Esophagus muscularis mucosa (tissue), 4 donors: ENCODE measurements at regions not wholly inside any gene's neighbourhood (a gene's known extent, or its start where the extent isn't known, plus 50 kb on each side); places are given as distances from the start of the nearest gene placed in this dataset.
"Not testable (repeated sequence)": the region's sequence is repeated elsewhere in the genome, so short reads cannot be mapped to it uniquely, and the experiment has no call there.

Experiments used
- DNase-seq: peaks from one replicate; pipeline ENCODE4 v3.0.0-alpha.2; 2017; ENCODE audit errors: extremely low spot score
- H3K27ac ChIP-seq, 4 donors: fragments of 200-600 bp; sonication (generic); replicated peaks in 1 of 4; 1 replicate in 3 of 4; 2 replicates in 1 of 4; pipeline ENCODE4 v1.5.1; 2016 to 2019; ENCODE audit warnings: mild to moderate bottlenecking in 1 of 4
- H3K27me3 ChIP-seq, 4 donors: fragments of 200-600 bp; sonication (generic); one replicate each; pipeline versions ENCODE4 v1.5.1 to v1.6.0; 2016 to 2019
- H3K36me3 ChIP-seq, 4 donors: fragments of 200-600 bp; sonication (generic); one replicate each; pipeline ENCODE4 v1.5.1; 2016 to 2019
- H3K4me1 ChIP-seq, 4 donors: fragments of 200-600 bp; sonication (generic); one replicate each; pipeline ENCODE4 v1.5.1; 2016 to 2019
- H3K4me3 ChIP-seq, 4 donors: fragments of 200-600 bp; sonication (generic); 1 replicate in 2 of 4; 2 replicates in 2 of 4; pipeline ENCODE4 v1.5.1; 2016 to 2019; ENCODE audit warnings: mild to moderate bottlenecking in 4 of 4, moderate library complexity in 1 of 4
- H3K9me3 ChIP-seq, 4 donors: fragments of 200-600 bp; sonication (generic); 1 replicate in 3 of 4; 2 replicates in 1 of 4; pipeline ENCODE4 v1.5.1; 2016 to 2019
- EP300 ChIP-seq: sonication (generic); formaldehyde crosslinking; IDR thresholded peaks from one replicate; pipeline ENCODE4 v1.6.1; 2017; ENCODE audit warnings: antibody characterized with exemption
- POLR2A ChIP-seq: fragments of 450-650 bp; IDR thresholded peaks from one replicate; pipeline ENCODE4 v1.6.1; 2017; ENCODE audit warnings: antibody characterized with exemption, moderate library complexity, mild to moderate bottlenecking, low read depth
- POLR2AphosphoS5 ChIP-seq, 2 donors: sonication (generic); formaldehyde crosslinking; IDR thresholded peaks; one replicate each; pipeline ENCODE4 v1.6.1; 2017; ENCODE audit warnings: antibody characterized with exemption in 2 of 2
- WGBS: methylation state at CpG from one replicate; pipeline ENCODE4 v1.1.5; 2018; 5-methylcytosine and 5-hydroxymethylcytosine counted together
- intact Hi-C: fragments of 100-400 bp; cut with DNase I; formaldehyde crosslinking; loops from one replicate; pipeline ENCODE4 v1.15.1; 2023
- TF ChIP-seq, protein P1 (sequence below), 3 experiments: fragments of 200-600 bp in 2 of 3; fragments of 450-650 bp in 1 of 3; sonication (generic) in 2 of 3; IDR thresholded peaks; one replicate each; pipeline ENCODE4 v1.5.1; 2017 to 2019; ENCODE audit warnings: antibody characterized with exemption in 3 of 3, mild to moderate bottlenecking in 2 of 3, moderate library complexity in 1 of 3

DNA sequence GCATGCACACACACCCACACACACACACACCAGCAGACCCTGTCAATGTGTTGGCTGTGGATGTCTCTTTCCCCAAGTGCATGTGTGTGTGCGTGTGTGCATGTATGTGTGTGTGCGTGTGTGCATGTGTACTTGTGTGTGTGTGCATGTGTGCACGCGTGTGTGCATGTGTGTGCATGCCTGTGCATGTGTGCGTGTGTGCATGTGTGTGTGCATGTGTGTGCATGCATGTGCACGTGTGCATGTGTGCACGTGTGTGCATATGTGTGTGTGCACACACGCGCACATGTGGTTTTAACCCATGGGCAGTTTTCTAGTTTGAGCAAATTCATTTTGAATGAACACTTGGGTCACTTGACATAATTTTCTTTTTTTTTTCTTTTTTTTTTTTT lies 268.8 kb upstream of the IRX1 start:
- no peak for DNase-seq
- Histone ChIP-seq H3K27me3 (peaks cover 0 to 7% (median 0%) of the 10 kb centered on the region in 4 donors), H3K4me1 (no peaks in the 10 kb centered on the region), H3K9me3 (peaks cover 0 to 8% (median 3%) of the 10 kb centered on the region in 4 donors), H3K27ac (no peak overlapping the region), H3K36me3 (no peaks in the 10 kb centered on the region), H3K4me3 (no peak overlapping the region)
- TF ChIP-seq, protein P1, sequence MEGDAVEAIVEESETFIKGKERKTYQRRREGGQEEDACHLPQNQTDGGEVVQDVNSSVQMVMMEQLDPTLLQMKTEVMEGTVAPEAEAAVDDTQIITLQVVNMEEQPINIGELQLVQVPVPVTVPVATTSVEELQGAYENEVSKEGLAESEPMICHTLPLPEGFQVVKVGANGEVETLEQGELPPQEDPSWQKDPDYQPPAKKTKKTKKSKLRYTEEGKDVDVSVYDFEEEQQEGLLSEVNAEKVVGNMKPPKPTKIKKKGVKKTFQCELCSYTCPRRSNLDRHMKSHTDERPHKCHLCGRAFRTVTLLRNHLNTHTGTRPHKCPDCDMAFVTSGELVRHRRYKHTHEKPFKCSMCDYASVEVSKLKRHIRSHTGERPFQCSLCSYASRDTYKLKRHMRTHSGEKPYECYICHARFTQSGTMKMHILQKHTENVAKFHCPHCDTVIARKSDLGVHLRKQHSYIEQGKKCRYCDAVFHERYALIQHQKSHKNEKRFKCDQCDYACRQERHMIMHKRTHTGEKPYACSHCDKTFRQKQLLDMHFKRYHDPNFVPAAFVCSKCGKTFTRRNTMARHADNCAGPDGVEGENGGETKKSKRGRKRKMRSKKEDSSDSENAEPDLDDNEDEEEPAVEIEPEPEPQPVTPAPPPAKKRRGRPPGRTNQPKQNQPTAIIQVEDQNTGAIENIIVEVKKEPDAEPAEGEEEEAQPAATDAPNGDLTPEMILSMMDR (IDR thresholded peaks at IDR 0.05), result no peak
- TF ChIP-seq POLR2A, result no peak
- TF ChIP-seq POLR2AphosphoS5 (IDR thresholded peaks at IDR 0.05), result no peak
- no peak for TF ChIP-seq EP300
- intact Hi-C loops, result no loop called here
- WGBS, result 77% methylated on average over 9 of the region's 9 CpGs

DNA sequence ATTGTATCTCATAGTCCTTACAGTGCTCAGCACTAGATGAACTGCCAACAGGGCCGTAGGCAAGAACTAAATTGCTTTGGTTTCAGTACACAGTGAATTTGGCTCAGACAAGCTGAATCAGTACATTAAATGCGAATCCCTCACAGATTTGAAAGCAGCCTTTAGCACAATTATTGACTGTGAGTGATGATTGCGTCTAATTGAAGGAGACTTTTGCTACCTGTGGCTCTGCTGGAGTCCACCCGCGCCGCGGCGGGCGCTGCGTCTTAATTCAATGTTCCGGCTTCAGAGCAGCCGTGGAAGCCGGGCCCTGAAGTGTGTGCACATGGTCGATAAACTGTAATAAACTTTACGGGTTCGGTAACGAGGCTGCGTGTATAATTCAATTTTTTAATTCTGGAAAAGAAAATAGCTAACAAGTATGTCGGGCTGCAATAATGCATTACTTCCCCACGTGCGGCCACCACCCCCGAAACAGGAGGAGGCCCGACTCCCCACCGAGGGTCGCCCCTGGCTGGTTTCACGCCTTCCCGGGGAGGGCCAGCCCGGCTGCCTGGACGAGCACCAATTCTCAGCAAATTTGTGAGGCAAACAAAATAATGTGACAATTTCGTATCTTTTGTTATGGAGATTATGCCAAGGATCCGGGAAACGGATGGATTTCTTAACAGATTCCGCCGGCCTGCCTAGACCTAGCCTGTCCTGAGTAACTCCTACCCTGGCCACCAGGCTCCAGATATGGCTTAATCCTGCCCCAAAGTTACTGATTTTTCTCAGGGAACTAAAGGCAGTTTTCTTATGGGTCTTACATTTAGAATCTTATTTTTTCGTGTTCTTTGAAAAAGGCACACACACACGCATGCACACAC lies 269.4 kb upstream of the IRX1 start:
- H3K4me3 ChIP-seq, result no peak overlapping the region
- no peaks in the 10 kb centered on the region for H3K36me3 ChIP-seq
- TF ChIP-seq EP300 (no peak), POLR2AphosphoS5 (IDR thresholded peaks at IDR 0.05) (no peak), POLR2A (no peak)
- TF ChIP-seq, protein P1 (IDR thresholded peaks at IDR 0.05), result no peak
- WGBS, result 72% methylated on average over 36 of the region's 36 CpGs
- intact Hi-C loops, result no loop called here
- H3K27me3 ChIP-seq, result peaks cover 0 to 8% (median 0%) of the 10 kb centered on the region in 4 donors
- DNase-seq, result no peak
- peaks cover 0 to 8% (median 3%) of the 10 kb centered on the region in 4 donors for H3K9me3 ChIP-seq
- H3K4me1 ChIP-seq, result no peaks in the 10 kb centered on the region
- H3K27ac ChIP-seq, result no peak overlapping the region

DNA sequence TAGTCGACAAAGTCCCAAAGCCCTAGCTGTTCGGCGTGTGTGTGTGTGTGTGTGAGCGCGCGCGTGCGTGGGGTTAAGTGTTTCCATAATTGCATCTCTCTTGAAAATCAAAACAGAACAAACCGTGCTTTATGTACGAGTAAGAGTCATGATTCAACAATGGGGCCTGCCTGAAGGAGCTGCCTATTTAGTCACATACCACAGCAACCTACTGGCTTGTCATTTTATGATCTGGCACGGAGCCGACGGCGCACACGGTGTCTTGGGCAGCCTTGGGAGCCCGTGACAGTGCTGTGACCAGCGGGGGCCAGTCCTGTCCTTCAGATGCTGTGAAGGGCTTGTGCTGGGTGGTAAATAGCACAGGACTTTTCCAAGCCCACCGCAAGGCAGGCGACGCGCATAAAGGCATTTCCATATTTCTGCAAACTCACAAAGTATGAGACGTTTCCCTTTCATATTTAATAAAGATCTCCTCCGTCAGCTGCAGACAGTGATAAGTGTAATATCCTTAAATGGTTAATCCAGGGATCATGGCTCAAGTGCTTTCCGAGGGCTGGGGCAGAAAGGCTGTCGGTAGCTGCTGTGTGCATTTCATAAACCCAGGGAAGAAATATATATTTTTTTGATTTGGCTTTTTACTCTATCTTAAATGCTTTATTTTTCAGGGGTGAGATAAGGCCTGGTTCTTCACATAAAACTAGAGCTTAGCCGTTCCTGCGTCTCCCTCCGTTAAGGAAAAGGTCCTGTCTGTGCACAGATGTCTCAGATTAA lies 270.2 kb upstream of the IRX1 start:
- 63% methylated on average over 27 of the region's 28 CpGs for WGBS
- Histone ChIP-seq H3K36me3 (no peaks in the 10 kb centered on the region), H3K27ac (no peak overlapping the region), H3K27me3 (peaks cover 0 to 11% (median 0%) of the 10 kb centered on the region in 4 donors), H3K9me3 (peaks cover 0 to 8% (median 3%) of the 10 kb centered on the region in 4 donors), H3K4me3 (no peak overlapping the region), H3K4me1 (no peaks in the 10 kb centered on the region)
- no peak for DNase-seq
- no peak for TF ChIP-seq POLR2AphosphoS5 (IDR thresholded peaks at IDR 0.05)
- no peak for TF ChIP-seq EP300
- TF ChIP-seq POLR2A, result no peak
- TF ChIP-seq, protein P1 (IDR thresholded peaks at IDR 0.05), result no peak
- intact Hi-C loops, result no loop called here

DNA sequence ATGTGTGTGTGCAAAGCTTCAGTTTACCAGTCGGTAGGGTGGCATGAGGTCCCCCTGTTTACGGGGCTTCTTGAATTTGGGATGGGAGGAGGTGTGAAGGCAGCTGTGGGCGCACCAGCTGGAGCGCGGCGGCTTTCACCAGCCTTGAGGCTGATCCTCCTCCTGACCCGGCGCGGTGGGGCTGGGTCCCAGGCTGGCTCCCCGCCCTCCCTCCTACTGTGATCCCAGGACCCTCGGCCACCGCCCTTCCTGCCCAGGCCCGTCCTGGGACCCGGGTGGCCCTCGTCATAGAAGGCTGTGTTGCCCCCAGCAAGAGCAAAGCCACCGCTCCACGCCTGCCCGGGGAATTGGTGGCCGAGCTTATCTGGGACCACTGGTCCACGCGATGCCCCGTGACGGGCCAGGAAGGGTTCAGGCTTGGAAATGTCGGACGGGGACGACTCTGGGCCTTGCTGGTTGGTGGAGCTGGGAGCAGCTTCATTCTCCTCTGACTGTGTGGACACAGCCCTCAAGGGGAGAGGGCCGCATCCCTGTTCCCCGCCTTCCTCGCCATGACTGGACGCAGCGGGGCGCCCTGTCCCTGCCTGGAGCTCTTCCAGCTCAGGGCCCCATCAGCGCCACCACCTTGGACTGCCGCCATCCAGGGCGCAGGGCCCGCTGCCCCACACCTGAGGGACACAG lies 271.1 kb upstream of the IRX1 start:
- H3K9me3 ChIP-seq, result peaks cover 0 to 8% (median 3%) of the 10 kb centered on the region in 4 donors
- no peak for TF ChIP-seq EP300
- TF ChIP-seq POLR2A, result no peak
- TF ChIP-seq, protein P1 (IDR thresholded peaks at IDR 0.05), result no peak
- H3K4me1 ChIP-seq, result no peaks in the 10 kb centered on the region
- intact Hi-C loops, result no loop called here
- H3K36me3 ChIP-seq, result no peaks in the 10 kb centered on the region
- H3K4me3 ChIP-seq, result no peak overlapping the region
- H3K27ac ChIP-seq, result no peak overlapping the region
- DNase-seq, result no peak
- 85% methylated on average over 6 of the region's 36 CpGs for WGBS
- peaks cover 0 to 19% (median 0%) of the 10 kb centered on the region in 4 donors for H3K27me3 ChIP-seq

DNA sequence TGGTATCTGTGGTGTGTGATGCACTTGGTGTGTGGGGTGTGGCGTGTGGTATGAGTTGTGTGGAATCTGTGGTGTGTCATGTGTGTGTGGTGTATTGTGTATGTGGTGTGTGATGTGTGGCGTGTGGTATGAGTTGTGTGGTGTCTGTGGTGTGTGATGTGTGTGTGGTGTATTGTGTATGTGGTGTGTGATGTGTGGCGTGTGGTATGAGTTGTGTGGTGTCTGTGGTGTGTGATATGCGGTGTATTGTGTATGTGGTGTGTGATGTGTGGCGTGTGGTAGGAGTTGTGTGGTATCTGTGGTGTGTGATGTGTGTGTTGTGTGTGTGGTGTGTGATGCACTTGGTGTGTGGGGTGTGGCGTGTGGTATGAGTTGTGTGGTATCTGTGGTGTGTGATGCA lies 271.7 kb upstream of the IRX1 start:
- H3K36me3 ChIP-seq, H3K4me3 ChIP-seq, H3K27ac ChIP-seq, intact Hi-C loops, H3K9me3 ChIP-seq, DNase-seq, H3K4me1 ChIP-seq: not testable (repeated sequence)
- WGBS, result 87% methylated on average over 6 of the region's 6 CpGs
- H3K27me3 ChIP-seq, result peaks cover 0 to 20% (median 0%) of the 10 kb centered on the region in 4 donors
